Mesenchymal stem cell (in vitro differentiated cells and primary cell): ENCODE measurements at regions not wholly inside any gene's neighbourhood (a gene's known extent, or its start where the extent isn't known, plus 50 kb on each side); places are given as distances from the start of the nearest gene placed in this dataset.

ENCODE experiments used
- DNase-seq: peaks from one replicate; pipeline ENCODE4 v3.0.0-alpha.2; 2013
- H2AFZ ChIP-seq: one replicate; pipeline ENCODE4 v1.6.1; 2013; ENCODE audit warnings: low read depth, mild to moderate bottlenecking, control low read depth, inconsistent platforms, low read length, moderate library complexity
- H2AK5ac ChIP-seq: 2 replicates; pipeline ENCODE4 v1.6.1; 2013; ENCODE audit warnings: low read length, moderate library complexity, mild to moderate bottlenecking, inconsistent platforms; ENCODE audit not compliant: severe bottlenecking
- H2BK120ac ChIP-seq: one replicate; pipeline ENCODE4 v1.6.1; 2013; ENCODE audit warnings: low read depth, mild to moderate bottlenecking, inconsistent platforms, low read length, moderate library complexity
- H2BK12ac ChIP-seq, 2 experiments: one replicate each; pipeline ENCODE4 v1.6.1; 2013; ENCODE audit warnings: inconsistent platforms in 2 of 2, low read length in 2 of 2, mild to moderate bottlenecking in 2 of 2, moderate library complexity in 2 of 2, control low read depth in 1 of 2
- H2BK15ac ChIP-seq: one replicate; pipeline ENCODE4 v1.6.1; 2013; ENCODE audit warnings: mild to moderate bottlenecking, low read depth, inconsistent platforms; ENCODE audit not compliant: poor library complexity, severe bottlenecking
- H2BK5ac ChIP-seq: 2 replicates; pipeline ENCODE4 v1.6.1; 2013; ENCODE audit warnings: low read depth, mild to moderate bottlenecking, low read length, control low read depth, inconsistent platforms; ENCODE audit not compliant: poor library complexity, severe bottlenecking
- H3K14ac ChIP-seq, 2 experiments: one replicate each; pipeline ENCODE4 v1.6.1; 2013; ENCODE audit warnings: inconsistent platforms in 2 of 2, low read length in 2 of 2, control low read depth in 1 of 2, mild to moderate bottlenecking in 1 of 2, moderate library complexity in 1 of 2
- H3K18ac ChIP-seq, 2 experiments: one replicate each; pipeline ENCODE4 v1.6.1; 2013; ENCODE audit warnings: inconsistent platforms in 2 of 2, low read length in 2 of 2, control low read depth in 1 of 2, low read depth in 1 of 2, mild to moderate bottlenecking in 1 of 2
- H3K23ac ChIP-seq, 2 experiments: one replicate each; pipeline ENCODE4 v1.6.1; 2013; ENCODE audit warnings: inconsistent platforms in 2 of 2, low read length in 2 of 2, mild to moderate bottlenecking in 2 of 2, moderate library complexity in 2 of 2, control low read depth in 1 of 2
- H3K27ac ChIP-seq: 2 replicates; pipeline ENCODE4 v1.5.1; 2013; ENCODE audit warnings: mild to moderate bottlenecking, moderate library complexity, low read length, control low read depth, inconsistent platforms; ENCODE audit not compliant: poor library complexity, severe bottlenecking
- H3K27me3 ChIP-seq, 2 experiments: 2 replicates each; pipeline versions ENCODE4 v1.6.1 to v1.7.0; 2013; ENCODE audit warnings: low read length in 2 of 2, mild to moderate bottlenecking in 2 of 2, moderate library complexity in 2 of 2, control low read depth in 1 of 2, inconsistent platforms in 1 of 2; ENCODE audit not compliant: control insufficient read depth in 1 of 2, insufficient read depth in 1 of 2
- H3K36me3 ChIP-seq, 2 experiments: 2 replicates each; pipeline versions ENCODE4 v1.6.1 to v1.7.0; 2013; ENCODE audit warnings: low read length in 2 of 2, control low read depth in 1 of 2, inconsistent platforms in 1 of 2, low read depth in 1 of 2, mild to moderate bottlenecking in 1 of 2; ENCODE audit not compliant: insufficient read depth in 2 of 2, control insufficient read depth in 1 of 2
- H3K4ac ChIP-seq, 2 experiments: one replicate each; pipeline ENCODE4 v1.6.1; 2013; ENCODE audit warnings: inconsistent platforms in 2 of 2, low read length in 2 of 2, mild to moderate bottlenecking in 2 of 2, moderate library complexity in 2 of 2, control low read depth in 1 of 2, low read depth in 1 of 2
- H3K4me1 ChIP-seq: 2 replicates; pipeline ENCODE4 v1.6.1; 2013; ENCODE audit warnings: low read depth, low read length, control low read depth; ENCODE audit not compliant: control insufficient read depth, insufficient read depth
- H3K4me2 ChIP-seq: 2 replicates; pipeline ENCODE4 v1.6.1; 2013; ENCODE audit warnings: low read length, mild to moderate bottlenecking, inconsistent platforms; ENCODE audit not compliant: poor library complexity, severe bottlenecking
- H3K4me3 ChIP-seq, 2 experiments: 2 replicates each; pipeline versions ENCODE4 v1.5.1 to v1.7.0; 2013; ENCODE audit warnings: low read length in 2 of 2, mild to moderate bottlenecking in 2 of 2, control low read depth in 1 of 2, low read depth in 1 of 2; ENCODE audit not compliant: insufficient read depth in 1 of 2
- H3K79me1 ChIP-seq: replicated peaks from 2 replicates; pipeline ENCODE4 v1.6.1; 2013; ENCODE audit warnings: mild to moderate bottlenecking, control low read depth, low read length, inconsistent platforms; ENCODE audit not compliant: poor library complexity, severe bottlenecking
- H3K9ac ChIP-seq: 2 replicates; pipeline ENCODE4 v1.7.0; 2013; ENCODE audit warnings: mild to moderate bottlenecking, low read length, moderate library complexity
- H3K9me3 ChIP-seq: 2 replicates; pipeline ENCODE4 v1.7.0; 2013; ENCODE audit warnings: mild to moderate bottlenecking, low read length; ENCODE audit not compliant: control insufficient read depth
- H4K8ac ChIP-seq: one replicate; pipeline ENCODE4 v1.6.1; 2013; ENCODE audit warnings: inconsistent platforms, mild to moderate bottlenecking, low read length, moderate library complexity
- H4K91ac ChIP-seq: one replicate; pipeline ENCODE4 v1.6.1; 2013; ENCODE audit warnings: mild to moderate bottlenecking, low read length, inconsistent platforms
- WGBS: methylation state at CpG from one replicate; pipeline ENCODE4 v1.1.7; 2013; ENCODE audit warnings: mixed read lengths; 5-methylcytosine and 5-hydroxymethylcytosine counted together

DNA sequence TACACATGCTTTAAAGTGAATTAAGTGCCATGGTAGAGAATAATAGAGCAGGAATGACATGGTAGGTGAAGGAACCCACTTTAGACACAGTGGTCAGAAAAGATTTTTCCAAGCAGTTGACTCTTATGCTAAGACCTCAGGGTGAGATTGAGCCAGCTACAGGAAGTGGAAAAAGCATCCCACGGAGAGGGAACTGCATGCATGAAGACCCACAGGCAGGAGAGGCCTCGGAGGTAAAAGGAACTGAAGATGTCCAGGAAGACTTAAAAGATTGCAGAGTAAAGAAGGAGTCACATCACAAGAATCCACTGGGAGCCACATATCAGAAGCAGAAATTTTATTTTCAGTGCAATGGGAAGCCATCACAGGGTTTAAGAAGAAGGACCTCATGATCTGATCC, 499.2 kb upstream of the FAM98A start:
- H3K9ac ChIP-seq = no peak overlapping the region
- no peak overlapping the region for H2BK120ac ChIP-seq
- no peak overlapping the region for H3K14ac ChIP-seq
- H2AK5ac ChIP-seq = peak overlapping the region; percentile 54
- peaks cover 1% of the 10 kb centered on the region for H3K4me1 ChIP-seq
- H3K4me2 ChIP-seq = no peak overlapping the region
- H2AFZ ChIP-seq = no peak overlapping the region
- no peak overlapping the region for H2BK5ac ChIP-seq
- H3K79me1 ChIP-seq = no peaks in the 10 kb centered on the region
- no peaks in the 10 kb centered on the region for H3K36me3 ChIP-seq
- no peak for DNase-seq
- no peak overlapping the region for H3K23ac ChIP-seq
- H4K91ac ChIP-seq = no peak overlapping the region
- peak overlapping the region; percentile 42 for H3K27ac ChIP-seq
- 64% methylated on average over 2 of the region's 2 CpGs for WGBS
- H3K18ac ChIP-seq = no peak overlapping the region
- no peak overlapping the region for H2BK12ac ChIP-seq
- H4K8ac ChIP-seq = no peak overlapping the region
- H2BK15ac ChIP-seq = no peak overlapping the region
- H3K9me3 ChIP-seq = no peaks in the 10 kb centered on the region
- H3K4me3 ChIP-seq = no peak overlapping the region
- H3K4ac ChIP-seq = no peak overlapping the region
- H3K27me3 ChIP-seq = no peaks in the 10 kb centered on the region

DNA sequence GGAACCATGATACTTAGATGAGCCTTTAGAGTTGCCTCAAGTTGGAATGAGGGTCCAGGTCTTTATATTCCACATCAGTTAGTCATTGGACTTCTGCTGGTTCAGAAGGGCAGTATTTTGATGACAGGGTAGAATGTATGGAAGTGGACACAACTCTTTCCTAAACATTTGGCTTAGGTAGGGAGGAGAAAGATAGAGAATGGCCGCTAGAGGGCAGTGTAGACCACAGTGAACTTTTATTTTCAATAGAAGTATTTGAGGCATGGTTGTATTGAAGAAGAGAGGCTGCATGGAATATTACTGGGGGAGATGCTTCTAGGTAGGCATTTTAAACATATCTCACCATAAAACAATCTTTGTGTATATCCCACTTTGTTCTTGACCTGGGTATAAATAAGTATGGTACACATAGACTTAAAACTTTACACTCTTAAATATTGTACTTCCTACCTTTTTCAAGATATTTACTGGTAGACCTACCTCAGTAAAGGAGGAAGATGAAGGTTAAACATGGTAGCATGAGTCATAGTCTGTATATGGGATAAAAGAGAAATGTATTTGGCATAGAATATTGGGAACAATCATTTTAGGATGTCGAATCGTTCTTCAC, 497.6 kb upstream of the FAM98A start:
- no peak overlapping the region for H2BK120ac ChIP-seq
- DNase-seq = peak; percentile 61
- no peak overlapping the region for H2BK15ac ChIP-seq
- no peaks in the 10 kb centered on the region for H3K9me3 ChIP-seq
- H3K4me1 ChIP-seq = peaks cover 1% of the 10 kb centered on the region
- no peaks in the 10 kb centered on the region for H3K36me3 ChIP-seq
- H2AFZ ChIP-seq = no peak overlapping the region
- H3K14ac ChIP-seq = no peak overlapping the region
- WGBS = 0% methylated on average over 1 of the region's 3 CpGs
- H3K9ac ChIP-seq = no peak overlapping the region
- H3K18ac ChIP-seq = no peak overlapping the region
- no peak overlapping the region for H4K8ac ChIP-seq
- no peak overlapping the region for H3K4me2 ChIP-seq
- H3K23ac ChIP-seq = no peak overlapping the region
- H3K4me3 ChIP-seq = no peak overlapping the region
- no peaks in the 10 kb centered on the region for H3K79me1 ChIP-seq
- no peaks in the 10 kb centered on the region for H3K27me3 ChIP-seq
- no peak overlapping the region for H4K91ac ChIP-seq
- H2BK5ac ChIP-seq = no peak overlapping the region
- H3K27ac ChIP-seq = no peak overlapping the region
- H2BK12ac ChIP-seq = no peak overlapping the region
- no peak overlapping the region for H3K4ac ChIP-seq
- no peak overlapping the region for H2AK5ac ChIP-seq

DNA sequence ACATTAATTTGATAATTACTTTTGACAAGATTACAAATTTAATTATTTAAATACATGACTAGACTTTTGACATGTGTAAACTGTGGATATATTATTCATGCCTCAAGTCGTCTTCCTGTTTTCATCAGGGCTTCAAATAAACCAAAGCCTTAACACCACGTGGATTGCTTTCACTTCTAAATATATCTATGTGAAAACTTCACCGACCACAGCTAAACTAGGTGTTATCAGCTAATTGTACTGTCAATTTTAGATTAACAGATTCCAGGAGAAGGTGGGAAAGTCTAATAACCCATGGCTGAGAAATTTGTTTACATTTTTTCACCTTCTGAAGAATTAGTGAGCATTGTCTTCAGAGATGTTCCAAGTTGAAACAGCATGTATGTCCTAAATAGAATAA, 494.7 kb upstream of the FAM98A start:
- H3K27me3 ChIP-seq = no peaks in the 10 kb centered on the region
- no peak overlapping the region for H3K4me2 ChIP-seq
- no peaks in the 10 kb centered on the region for H3K36me3 ChIP-seq
- no peak overlapping the region for H2BK12ac ChIP-seq
- H3K14ac ChIP-seq = no peak overlapping the region
- H3K4me1 ChIP-seq = peaks cover 1% of the 10 kb centered on the region
- H4K8ac ChIP-seq = no peak overlapping the region
- no peak overlapping the region for H3K4me3 ChIP-seq
- no peak overlapping the region for H3K18ac ChIP-seq
- no peak overlapping the region for H2AFZ ChIP-seq
- no peak overlapping the region for H2BK15ac ChIP-seq
- WGBS = no CpG with 5 or more reads among the region's 3 CpGs
- no peaks in the 10 kb centered on the region for H3K79me1 ChIP-seq
- H4K91ac ChIP-seq = no peak overlapping the region
- H3K9ac ChIP-seq = no peak overlapping the region
- no peak overlapping the region for H2BK5ac ChIP-seq
- H3K23ac ChIP-seq = no peak overlapping the region
- no peak overlapping the region for H2BK120ac ChIP-seq
- DNase-seq = no peak
- no peaks in the 10 kb centered on the region for H3K9me3 ChIP-seq
- H3K4ac ChIP-seq = no peak overlapping the region
- H2AK5ac ChIP-seq = no peak overlapping the region
- H3K27ac ChIP-seq = no peak overlapping the region

DNA sequence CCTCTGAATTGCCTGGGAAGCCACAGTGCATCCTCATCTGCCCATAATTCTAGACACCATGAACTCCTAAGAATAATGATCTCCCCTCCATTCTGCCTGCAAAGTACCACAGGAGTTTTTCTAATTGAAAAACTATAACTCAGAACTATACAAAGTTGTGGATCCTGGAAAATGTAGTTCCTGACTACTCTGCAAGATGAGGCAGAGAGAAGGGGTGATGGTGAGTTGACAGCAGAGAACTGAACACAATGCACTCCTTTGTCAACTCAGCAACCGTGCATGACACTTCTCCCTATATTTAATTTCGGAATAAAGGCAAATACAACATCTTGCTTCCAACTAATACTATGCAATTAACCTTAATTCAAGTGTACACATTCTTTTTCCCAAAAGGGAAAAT, 471.1 kb upstream of the FAM98A start:
- Histone ChIP-seq H3K4me2 (no peak overlapping the region), H3K27me3 (no peaks in the 10 kb centered on the region), H2BK12ac (no peak overlapping the region), H3K79me1 (no peaks in the 10 kb centered on the region), H4K91ac (no peak overlapping the region), H2BK15ac (no peak overlapping the region), H3K23ac (no peak overlapping the region), H3K18ac (no peak overlapping the region), H3K9me3 (no peaks in the 10 kb centered on the region), H3K4me3 (no peak overlapping the region), H2AK5ac (no peak overlapping the region), H4K8ac (no peak overlapping the region), H3K27ac (no peak overlapping the region), H3K4me1 (no peaks in the 10 kb centered on the region), H3K14ac (no peak overlapping the region), H2AFZ (no peak overlapping the region), H3K36me3 (no peaks in the 10 kb centered on the region), H2BK120ac (no peak overlapping the region), H2BK5ac (no peak overlapping the region), H3K4ac (no peak overlapping the region), H3K9ac (no peak overlapping the region)
- WGBS = 72% methylated on average over 2 of the region's 2 CpGs
- DNase-seq = no peak
